GM21515 (cell line): ENCODE measurements at regions not wholly inside any gene's neighbourhood (a gene's known extent, or its start where the extent isn't known, plus 50 kb on each side); places are given as distances from the start of the nearest gene placed in this dataset.

Experiments used
- ATAC-seq: cut with Tn5 transposase; IDR thresholded peaks from one replicate; pipeline ENCODE4 v1.9.1; 2021; ENCODE audit not compliant: unreplicated experiment

DNA sequence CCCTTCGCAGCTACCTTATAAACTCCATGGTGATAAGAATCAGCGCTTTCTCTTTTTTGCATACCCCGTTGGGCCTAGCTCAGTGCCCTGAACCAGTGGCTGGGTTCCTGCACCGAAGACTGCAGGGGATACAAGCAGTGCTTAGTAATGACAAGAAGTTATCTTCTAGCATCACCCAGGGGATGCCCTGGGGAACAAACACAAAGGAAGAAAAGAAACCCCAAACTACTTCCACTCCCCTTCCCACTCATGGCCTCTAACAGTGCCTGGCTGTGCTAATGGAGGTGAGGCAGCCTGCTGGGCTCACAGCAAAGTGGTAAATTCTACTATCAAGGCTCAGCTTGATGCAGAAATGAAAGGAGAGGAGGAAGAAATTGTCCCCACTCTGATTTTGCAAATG is 314.7 kb downstream of the TXNL1 start:
- ATAC-seq, result no peak

DNA sequence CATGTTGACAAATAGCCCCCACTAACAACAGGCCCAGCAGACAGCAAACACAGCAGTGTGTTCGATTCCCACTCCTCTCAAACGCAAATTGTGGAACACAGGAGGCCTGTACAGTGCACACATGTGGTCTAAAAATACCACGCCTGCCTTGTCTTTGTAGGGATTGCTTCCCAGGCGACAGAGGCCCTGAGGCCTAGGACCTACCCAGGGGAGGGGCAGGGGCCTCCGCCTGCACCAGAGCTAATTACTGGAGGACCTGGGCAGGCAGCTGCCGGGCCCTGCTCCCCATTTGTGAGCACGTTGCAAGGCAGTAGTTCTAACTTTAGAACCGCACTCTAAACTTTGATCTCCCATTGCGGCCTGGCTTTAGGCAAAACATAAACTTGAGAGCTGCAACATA is 316.0 kb downstream of the TXNL1 start:
- ATAC-seq, result no peak

DNA sequence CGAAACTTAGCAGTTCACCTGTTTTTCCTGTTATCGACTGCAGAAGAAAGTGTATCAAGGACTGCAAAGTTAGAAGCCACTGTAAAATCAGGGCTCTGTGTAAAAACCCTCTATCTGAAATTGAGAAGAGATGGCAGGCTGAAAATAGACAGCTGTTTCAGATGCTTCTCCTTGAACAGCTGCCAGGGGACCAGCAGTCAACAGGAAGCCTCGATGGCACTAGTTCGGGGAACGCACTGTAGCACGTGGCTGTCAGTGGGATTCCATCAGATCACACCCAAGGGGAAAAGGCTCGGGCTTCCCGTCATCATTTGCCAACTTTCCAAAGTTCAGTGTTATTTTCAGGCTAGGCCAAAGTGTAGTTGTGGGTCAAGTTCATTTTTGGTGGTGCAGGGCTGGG is 316.9 kb downstream of the TXNL1 start:
- ATAC-seq, result no peak

- no peak for ATAC-seq
These were observed 318.4 kb downstream of the TXNL1 start for GRCh38 chr18:56319953-56320352.

DNA sequence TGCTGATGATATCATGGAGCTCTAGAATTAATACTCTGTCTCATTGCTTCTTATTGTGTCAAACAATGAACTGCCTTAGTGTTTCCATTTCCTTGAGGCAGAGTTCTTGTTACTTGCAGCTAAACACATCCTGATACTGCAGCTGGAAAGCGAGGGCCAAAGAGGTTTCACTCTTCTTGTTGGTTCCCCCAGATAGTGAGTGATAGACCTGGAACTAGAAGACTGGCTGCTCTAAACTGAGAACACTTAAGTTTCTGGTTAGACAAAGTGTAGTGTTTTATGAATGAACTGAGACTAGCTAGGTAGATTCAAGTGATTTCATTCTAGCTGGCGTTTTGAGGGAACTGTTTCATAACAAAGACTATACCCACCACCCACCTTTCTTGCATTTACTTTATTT is 321.7 kb downstream of the TXNL1 start:
- no peak for ATAC-seq

GRCh38 chr18:56315363-56315762 is 323.0 kb downstream of the TXNL1 start:
- ATAC-seq, result no peak

DNA sequence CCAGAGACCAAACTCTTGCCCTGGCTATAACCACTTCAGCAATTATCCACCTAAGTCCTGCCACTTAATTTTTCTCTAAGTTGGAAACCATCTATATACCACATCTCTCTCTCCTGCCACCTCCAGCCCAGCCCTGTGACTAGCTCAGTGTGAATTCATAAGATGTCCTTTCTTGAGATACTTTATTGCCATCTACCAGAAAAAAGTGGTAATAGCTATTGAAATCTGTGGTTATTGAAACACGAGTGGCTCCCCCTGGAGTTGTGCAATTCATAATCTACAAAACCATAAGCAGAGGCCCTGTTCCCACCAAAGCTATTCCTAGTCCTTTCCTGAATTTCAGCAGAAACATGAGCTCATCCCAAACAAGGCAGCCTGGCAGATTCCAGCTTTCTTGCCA is 324.0 kb downstream of the TXNL1 start:
- ATAC-seq, result no peak

DNA sequence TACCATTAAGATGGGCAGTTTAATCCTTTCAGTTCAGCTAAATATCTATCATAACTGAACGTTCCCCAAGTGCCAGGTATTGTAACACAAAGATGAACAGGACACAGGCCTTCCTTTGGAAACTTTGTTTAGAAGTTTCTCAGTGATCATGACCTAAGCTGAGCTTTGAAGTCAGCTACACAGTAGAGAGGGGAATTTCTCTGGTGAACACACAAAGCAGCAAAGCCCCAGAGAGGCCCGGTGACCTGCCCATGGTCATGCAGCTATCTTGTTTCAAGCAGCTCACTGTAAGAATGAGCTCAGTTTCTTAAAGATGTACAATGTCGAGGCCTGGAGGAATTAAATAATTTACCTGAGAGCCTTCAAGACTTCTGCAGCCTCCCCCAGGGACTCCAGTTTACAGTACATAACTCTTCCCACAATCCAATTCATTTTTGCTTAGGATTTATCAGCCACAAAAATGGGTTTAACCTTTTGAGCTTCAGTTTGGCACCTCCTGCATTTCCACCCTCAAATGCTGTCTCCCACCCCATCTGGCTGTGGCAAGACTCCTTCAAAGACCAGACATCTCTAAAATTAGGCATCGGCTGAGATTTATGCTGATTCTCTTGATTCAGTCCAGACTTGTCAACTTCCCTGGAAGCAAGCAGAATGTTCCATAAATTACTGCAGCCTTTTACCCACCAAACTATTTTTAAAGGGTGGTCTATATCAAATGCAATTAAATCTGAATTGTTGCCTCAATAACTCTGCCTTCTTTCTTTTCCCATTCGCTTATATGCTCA is 325.6 kb downstream of the TXNL1 start:
- ATAC-seq, result no peak

- ATAC-seq, result no peak
These were observed 329.3 kb downstream of the TXNL1 start for GRCh38 chr18:56309104-56309503.

DNA sequence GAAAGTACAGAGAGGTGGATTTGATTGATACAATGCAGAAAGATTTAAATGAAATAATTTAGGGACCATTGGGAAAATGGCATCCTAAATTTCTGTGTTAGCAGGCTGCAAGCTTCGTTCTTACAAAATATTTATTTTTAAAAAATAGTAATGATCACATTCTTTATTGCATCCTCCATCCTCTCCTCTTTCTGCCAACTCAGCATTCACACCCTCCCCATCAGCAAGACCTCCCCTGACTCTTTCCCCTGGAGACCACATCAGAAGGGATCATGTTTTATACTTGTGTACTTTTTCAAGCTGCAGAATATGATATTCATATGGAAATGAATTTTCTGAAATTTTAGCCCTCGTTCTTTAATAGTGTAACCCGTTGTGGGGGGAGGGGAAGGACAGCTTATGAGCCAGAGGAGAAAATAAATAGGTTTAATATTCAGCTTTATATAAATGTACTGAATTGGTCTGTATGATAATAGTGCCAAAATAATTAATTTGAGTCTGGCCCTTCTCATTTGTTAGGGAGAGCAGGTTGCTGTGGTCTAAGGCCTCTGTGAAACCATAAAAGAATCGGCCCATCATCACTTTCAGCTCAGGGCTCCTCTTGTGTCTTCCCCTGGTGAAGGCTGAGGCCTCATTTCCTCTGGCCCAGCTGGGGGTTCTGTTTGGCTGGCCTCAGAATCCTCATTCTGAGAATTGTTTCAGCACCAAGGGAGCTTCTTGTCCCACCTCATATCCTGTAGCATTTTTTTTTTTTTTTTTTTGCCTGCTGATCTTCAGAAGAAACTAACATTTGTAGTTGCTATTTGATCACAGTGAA is 330.8 kb downstream of the TXNL1 start:
- ATAC-seq, result no peak

DNA sequence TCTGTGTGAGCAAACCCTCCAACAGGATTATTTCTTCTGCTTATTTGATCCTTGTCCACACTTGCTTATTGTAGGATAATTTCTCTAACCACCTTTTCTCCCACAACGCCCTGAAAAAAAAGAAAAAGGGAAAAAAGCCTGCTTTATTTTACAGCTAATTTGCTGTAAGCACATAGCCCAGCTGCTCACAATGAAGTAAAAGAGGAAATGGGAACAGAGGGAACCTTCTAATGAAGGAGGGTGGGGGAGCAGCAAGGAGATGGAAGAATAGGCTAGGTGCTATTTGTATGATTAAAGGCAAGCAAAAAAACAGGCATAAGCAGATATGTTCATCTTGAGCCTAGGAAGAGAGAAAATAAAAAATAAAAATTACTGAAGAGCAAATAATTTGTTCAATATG is 331.6 kb downstream of the TXNL1 start:
- ATAC-seq, result no peak

GRCh38 chr18:56305583-56305982 is 332.8 kb downstream of the TXNL1 start:
- ATAC-seq, result no peak

- ATAC-seq, result no peak
These were observed 336.2 kb downstream of the TXNL1 start for GRCh38 chr18:56302156-56302555.

- ATAC-seq, result no peak
These were observed 338.7 kb downstream of the TXNL1 start for GRCh38 chr18:56299740-56300139.

- no peak for ATAC-seq
These were observed 339.5 kb downstream of the TXNL1 start for GRCh38 chr18:56298935-56299334.

GRCh38 chr18:56296381-56296780 is 342.0 kb downstream of the TXNL1 start:
- no peak for ATAC-seq

DNA sequence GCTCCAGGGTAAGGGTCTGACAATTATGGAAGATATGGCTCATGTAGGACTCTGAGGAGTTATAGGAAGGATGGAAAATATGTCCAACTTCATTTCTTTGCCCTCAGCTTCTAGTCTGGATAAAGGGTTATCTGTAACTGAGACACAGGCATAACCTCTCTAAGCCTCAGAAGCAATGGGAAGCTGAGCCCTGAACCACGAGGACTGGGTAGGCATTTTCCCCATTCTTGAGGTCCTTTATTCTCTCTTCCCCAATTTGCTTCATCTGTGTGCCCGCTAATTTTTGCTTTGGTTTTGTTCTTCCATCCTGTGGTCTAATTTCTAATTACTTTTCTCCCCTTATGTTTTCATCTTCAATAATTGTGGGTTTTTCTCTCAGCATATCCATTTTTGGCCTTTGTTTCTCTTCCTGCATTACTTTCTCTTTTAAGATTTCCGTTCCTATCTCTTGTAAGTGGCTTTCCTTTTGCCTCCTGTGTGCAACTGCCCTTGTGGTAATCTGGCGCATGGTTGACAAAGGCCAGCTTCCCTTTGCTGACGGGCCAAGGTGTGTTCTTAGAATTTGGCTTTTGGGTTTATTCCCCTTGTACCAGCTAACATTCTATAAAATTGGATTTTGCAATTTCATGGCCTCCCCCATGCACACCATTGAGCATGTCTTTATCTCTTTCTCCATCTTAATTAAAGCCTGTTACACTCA is 343.8 kb downstream of the TXNL1 start:
- no peak for ATAC-seq

DNA sequence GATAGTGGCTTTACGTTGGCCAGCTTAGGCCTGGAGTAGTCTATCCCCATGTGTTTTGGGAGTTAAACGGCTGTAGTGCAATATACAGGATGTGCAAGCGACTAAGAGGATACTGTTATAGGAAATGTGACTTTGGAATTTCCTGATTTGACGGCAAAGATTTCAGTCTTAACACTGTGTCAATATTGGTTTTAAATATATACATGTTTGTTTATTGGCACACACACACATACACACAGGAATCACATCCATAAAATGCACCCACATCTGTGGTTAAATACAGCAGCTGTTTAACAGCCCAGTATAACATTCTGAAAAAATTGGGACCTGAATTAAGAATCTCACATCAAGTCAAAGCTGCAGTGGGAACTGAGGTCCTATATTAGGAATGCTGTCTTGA is 347.1 kb downstream of the TXNL1 start:
- no peak for ATAC-seq

DNA sequence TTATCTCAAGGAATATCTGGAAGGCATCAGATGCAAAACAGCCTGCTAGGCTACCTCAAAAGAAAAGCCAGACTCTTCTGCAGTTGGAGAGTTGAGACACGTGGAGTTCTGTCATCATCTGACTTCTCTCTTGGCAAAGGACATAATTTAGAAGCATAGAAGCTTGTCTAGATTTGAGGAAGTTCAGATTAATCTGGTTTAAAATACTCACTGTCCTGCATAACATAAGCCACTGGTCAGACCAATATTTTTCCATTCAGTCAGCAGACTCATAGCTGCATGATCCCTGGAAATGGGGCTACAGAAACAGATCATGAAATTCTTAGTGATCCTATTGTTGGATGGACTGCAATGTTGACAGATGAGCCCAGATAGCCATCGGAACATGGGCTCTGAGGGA is 349.0 kb downstream of the TXNL1 start:
- no peak for ATAC-seq

DNA sequence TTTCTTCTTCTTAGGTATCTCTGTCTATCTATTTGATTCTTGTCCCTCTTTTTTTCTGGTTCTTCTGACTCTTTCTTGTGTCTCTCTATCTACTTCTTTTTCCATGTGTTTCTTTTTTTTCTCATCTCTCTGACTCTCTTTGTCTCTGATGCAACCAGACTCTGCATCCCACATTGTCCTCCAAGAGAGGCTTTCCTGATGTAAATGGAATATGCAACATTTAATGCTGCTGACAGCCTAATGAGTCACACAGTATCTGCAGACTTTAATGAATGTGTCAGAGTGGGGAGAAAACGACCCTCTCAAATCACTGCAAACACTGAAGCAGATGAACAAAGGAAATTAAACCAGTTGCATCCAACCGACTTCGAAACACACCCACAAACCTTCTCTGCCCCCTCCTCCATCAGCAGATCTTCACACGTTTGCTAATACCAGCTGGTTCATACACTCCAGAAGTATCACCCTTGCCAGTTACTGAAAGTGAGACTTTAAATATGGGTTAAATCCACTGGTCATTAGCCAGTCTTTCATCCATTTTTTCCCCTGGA is 351.5 kb downstream of the TXNL1 start:
- no peak for ATAC-seq

- no peak for ATAC-seq
These were observed 352.9 kb downstream of the TXNL1 start for GRCh38 chr18:56285387-56286065.
